Panc1 (cell line): ENCODE measurements at regions not wholly inside any gene's neighbourhood (a gene's known extent, or its start where the extent isn't known, plus 50 kb on each side); places are given as distances from the start of the nearest gene placed in this dataset.

Experiments used
- ATAC-seq: fragments of 200-7000 bp; cut with Tn5 transposase; 2 replicates; pipeline ENCODE4 v1.9.1; 2020; ENCODE audit warnings: mild to moderate bottlenecking, moderate library complexity
- BruUV-seq: library from RNA; stranded (reverse); fragments of 400-500 nt; replicated peaks from 2 replicates; lab custom pipeline; 2021; lab: Mats Ljungman, UMichigan
- CTCF ChIA-PET: fragments of 300-600 bp; sonication (Branson Sonifier 250); formaldehyde crosslinking; loops from one replicate; lab custom pipeline; 2022; ENCODE audit warnings: antibody characterized with exemption; lab: Charles Lee
- POLR2A ChIA-PET: fragments of 300-600 bp; sonication (Branson Sonifier 250); formaldehyde crosslinking; loops from one replicate; lab custom pipeline; 2022; ENCODE audit warnings: antibody characterized with exemption; lab: Charles Lee
- DNase-seq: peaks from one replicate; pipeline ENCODE4 v3.0.0-alpha.2; 2010; ENCODE audit warnings: low read depth, low spot score
- H3K27ac ChIP-seq: 2 replicates; pipeline ENCODE4 v1.5.1; 2011; ENCODE audit warnings: mild to moderate bottlenecking, low read length, inconsistent platforms
- H3K27me3 ChIP-seq: fragments of 200-500 bp; sonication (Bioruptor generic); 2 replicates; pipeline ENCODE4 v1.6.0; 2014; ENCODE audit warnings: low read length, inconsistent platforms; ENCODE audit not compliant: control insufficient read depth, insufficient read depth
- H3K36me3 ChIP-seq: fragments of 200-500 bp; sonication (Bioruptor generic); 2 replicates; pipeline ENCODE4 v1.5.1; 2014; ENCODE audit warnings: inconsistent platforms, mild to moderate bottlenecking, low read length, moderate library complexity; ENCODE audit not compliant: control insufficient read depth, insufficient read depth
- H3K4me1 ChIP-seq: 2 replicates; pipeline ENCODE4 v1.5.1; 2011; ENCODE audit warnings: inconsistent platforms, mild to moderate bottlenecking, low read length, moderate library complexity; ENCODE audit not compliant: control insufficient read depth, insufficient read depth
- H3K4me3 ChIP-seq, 2 experiments: 2 replicates each; pipeline ENCODE4 v1.5.1; 2011 to 2012; ENCODE audit warnings: low read depth in 2 of 2, low read length in 2 of 2, mild to moderate bottlenecking in 2 of 2, inconsistent platforms in 1 of 2, moderate library complexity in 1 of 2
- H3K9me3 ChIP-seq: fragments of 200-500 bp; sonication (Bioruptor generic); 2 replicates; pipeline ENCODE4 v1.5.1; 2014; ENCODE audit warnings: low read depth, mild to moderate bottlenecking, inconsistent platforms, low read length, moderate library complexity; ENCODE audit not compliant: control insufficient read depth, insufficient read depth
- POLR2AphosphoS5 ChIP-seq: IDR thresholded peaks from 2 replicates; pipeline ENCODE4 v1.6.1; 2012; ENCODE audit warnings: mild to moderate bottlenecking, low read depth, low read length, moderate library complexity
- SIN3A ChIP-seq: IDR thresholded peaks from 2 replicates; pipeline ENCODE4 v1.6.1; 2012; ENCODE audit warnings: low read depth, mild to moderate bottlenecking, low read length, moderate library complexity, borderline replicate concordance; ENCODE audit not compliant: insufficient read depth
- TCF7L2 ChIP-seq: IDR thresholded peaks from 2 replicates; pipeline ENCODE4 v1.6.1; 2011; ENCODE audit warnings: mild to moderate bottlenecking, low read depth, low read length, inconsistent platforms
- in situ Hi-C: cut with HindIII; loops from 2 replicates; pipeline ENCODE4 v1.10.0; 2016; ENCODE audit warnings: low sequenced_read_pairs, low pct_unique_long_range_greater_than_20kb
- intact Hi-C: fragments of 100-400 bp; cut with micrococcal nuclease; formaldehyde crosslinking; loops from one replicate; pipeline ENCODE4 v1.10.0; 2022; ENCODE audit not compliant: unreplicated experiment
- TF ChIP-seq, protein P1 (sequence below): fragments of 450-650 bp; IDR thresholded peaks from 2 replicates; pipeline ENCODE4 v1.5.1; 2017; ENCODE audit warnings: mild to moderate bottlenecking
- TF ChIP-seq, protein P2 (sequence below), 2 experiments: IDR thresholded peaks; 2 replicates each; pipeline ENCODE4 v1.6.1; 2011 to 2012; ENCODE audit warnings: low read depth in 2 of 2, control low read depth in 1 of 2, low read length in 1 of 2, mild to moderate bottlenecking in 1 of 2, moderate library complexity in 1 of 2; ENCODE audit not compliant: insufficient read depth in 1 of 2

DNA sequence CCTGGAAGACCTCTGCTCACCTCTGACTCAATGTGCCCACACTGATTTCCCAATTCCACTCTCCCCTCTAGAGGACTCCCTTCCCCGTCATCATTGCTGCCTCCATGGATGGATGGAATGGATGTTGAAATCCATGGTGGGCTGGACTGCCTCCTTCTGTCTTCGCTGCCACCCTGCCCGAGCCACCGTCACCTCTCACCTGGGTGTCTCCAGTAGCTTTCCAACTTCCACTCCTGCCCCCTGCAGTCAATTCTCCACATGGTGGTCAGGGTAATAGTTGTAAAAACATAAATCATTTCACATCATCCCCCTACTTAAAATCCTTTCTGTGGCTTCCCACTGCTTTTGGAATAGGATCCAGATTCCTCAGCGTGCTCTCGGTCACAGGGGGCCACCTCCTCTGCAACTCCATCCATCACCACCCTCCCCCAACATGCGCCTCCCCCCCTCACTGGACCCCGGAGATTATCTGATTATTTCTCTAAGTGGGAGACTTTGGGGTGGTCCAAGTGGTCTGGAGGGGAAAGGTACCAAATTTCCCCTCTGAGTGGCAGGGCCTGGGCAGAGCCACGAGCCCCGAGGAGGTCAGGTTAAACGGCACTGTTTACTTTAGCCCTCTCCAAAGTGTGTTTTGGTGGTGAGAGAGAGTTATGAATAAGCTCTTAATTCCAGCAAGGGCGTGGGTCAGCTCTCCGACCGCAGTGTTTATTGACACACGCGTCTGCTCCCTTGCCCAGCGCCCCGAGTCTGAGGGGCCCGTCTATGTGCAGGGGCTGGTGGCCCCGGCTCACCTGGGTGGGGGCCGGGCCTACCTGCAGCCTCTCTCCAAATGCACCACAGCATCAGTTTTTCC is 313.7 kb downstream of the MN1 start:
- DNase-seq (no peak), ATAC-seq (no peak)
- ChIA-PET POLR2A (no interaction called here), CTCF (no interaction called here)
- no TSS peak for BruUV-seq
- no peak overlapping the region for H3K27ac ChIP-seq
- no peaks in the 10 kb centered on the region for H3K36me3 ChIP-seq
- H3K27me3 ChIP-seq, result no peaks in the 10 kb centered on the region; the same call in 1 of the 2 replicates
- intact Hi-C loops (no loop called here), in situ Hi-C loops (no loop called here)
- H3K4me3 ChIP-seq, result no peak overlapping the region
- no peaks in the 10 kb centered on the region for H3K9me3 ChIP-seq
- TF ChIP-seq, protein P1, sequence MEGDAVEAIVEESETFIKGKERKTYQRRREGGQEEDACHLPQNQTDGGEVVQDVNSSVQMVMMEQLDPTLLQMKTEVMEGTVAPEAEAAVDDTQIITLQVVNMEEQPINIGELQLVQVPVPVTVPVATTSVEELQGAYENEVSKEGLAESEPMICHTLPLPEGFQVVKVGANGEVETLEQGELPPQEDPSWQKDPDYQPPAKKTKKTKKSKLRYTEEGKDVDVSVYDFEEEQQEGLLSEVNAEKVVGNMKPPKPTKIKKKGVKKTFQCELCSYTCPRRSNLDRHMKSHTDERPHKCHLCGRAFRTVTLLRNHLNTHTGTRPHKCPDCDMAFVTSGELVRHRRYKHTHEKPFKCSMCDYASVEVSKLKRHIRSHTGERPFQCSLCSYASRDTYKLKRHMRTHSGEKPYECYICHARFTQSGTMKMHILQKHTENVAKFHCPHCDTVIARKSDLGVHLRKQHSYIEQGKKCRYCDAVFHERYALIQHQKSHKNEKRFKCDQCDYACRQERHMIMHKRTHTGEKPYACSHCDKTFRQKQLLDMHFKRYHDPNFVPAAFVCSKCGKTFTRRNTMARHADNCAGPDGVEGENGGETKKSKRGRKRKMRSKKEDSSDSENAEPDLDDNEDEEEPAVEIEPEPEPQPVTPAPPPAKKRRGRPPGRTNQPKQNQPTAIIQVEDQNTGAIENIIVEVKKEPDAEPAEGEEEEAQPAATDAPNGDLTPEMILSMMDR, result no peak
- no peak for TF ChIP-seq SIN3A
- no peak for TF ChIP-seq POLR2AphosphoS5
- no peak for TF ChIP-seq TCF7L2
- TF ChIP-seq, protein P2, sequence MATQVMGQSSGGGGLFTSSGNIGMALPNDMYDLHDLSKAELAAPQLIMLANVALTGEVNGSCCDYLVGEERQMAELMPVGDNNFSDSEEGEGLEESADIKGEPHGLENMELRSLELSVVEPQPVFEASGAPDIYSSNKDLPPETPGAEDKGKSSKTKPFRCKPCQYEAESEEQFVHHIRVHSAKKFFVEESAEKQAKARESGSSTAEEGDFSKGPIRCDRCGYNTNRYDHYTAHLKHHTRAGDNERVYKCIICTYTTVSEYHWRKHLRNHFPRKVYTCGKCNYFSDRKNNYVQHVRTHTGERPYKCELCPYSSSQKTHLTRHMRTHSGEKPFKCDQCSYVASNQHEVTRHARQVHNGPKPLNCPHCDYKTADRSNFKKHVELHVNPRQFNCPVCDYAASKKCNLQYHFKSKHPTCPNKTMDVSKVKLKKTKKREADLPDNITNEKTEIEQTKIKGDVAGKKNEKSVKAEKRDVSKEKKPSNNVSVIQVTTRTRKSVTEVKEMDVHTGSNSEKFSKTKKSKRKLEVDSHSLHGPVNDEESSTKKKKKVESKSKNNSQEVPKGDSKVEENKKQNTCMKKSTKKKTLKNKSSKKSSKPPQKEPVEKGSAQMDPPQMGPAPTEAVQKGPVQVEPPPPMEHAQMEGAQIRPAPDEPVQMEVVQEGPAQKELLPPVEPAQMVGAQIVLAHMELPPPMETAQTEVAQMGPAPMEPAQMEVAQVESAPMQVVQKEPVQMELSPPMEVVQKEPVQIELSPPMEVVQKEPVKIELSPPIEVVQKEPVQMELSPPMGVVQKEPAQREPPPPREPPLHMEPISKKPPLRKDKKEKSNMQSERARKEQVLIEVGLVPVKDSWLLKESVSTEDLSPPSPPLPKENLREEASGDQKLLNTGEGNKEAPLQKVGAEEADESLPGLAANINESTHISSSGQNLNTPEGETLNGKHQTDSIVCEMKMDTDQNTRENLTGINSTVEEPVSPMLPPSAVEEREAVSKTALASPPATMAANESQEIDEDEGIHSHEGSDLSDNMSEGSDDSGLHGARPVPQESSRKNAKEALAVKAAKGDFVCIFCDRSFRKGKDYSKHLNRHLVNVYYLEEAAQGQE (IDR thresholded peaks at IDR 0.05; ENCODE audit: insufficient read depth in 1 of 2, low read depth in 2 of 2, low read length in 1 of 2), result no peak
- H3K4me1 ChIP-seq, result no peaks in the 10 kb centered on the region

DNA sequence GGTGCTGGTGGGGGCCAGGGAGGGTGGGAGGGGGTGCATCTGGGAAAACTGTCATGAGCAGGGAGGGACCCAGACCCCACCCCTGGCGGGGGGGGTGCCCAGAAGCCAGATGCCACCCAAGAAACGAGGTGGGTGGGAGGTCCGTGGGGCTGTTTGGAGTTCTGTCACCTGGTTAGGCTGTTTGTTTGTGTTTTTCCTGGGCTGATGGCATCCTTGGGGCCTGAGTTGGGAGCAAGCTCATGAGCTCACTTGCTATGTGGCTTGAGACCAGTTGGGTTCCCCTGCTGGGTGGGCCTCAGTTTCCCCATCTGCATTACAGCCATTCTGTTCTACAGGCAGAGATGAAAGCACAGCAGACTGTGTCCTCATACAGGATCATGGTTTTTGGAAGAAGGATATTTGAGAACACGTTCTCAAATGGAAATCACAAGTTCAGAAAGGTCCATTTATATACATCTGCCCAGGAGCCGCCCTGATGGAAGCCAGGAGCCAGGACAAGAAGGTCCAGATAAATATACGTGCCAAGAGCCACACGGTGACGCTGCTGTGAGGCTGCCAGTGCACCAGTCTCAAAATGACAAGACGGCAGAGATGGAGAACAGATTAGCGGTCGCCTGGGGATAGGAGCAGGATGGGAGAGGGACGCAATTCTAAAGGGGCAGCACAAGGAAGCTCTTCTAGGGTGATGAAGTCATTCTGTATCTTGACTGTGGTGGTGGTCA is 312.9 kb downstream of the MN1 start:
- H3K27me3 ChIP-seq, result no peaks in the 10 kb centered on the region; the same call in 1 of the 2 replicates
- no peak overlapping the region for H3K4me3 ChIP-seq
- intact Hi-C loops, result no loop called here
- TF ChIP-seq SIN3A (no peak), TCF7L2 (no peak), POLR2AphosphoS5 (no peak)
- TF ChIP-seq, protein P1, result no peak
- TF ChIP-seq, protein P2 (IDR thresholded peaks at IDR 0.05; ENCODE audit: insufficient read depth in 1 of 2, low read depth in 2 of 2, low read length in 1 of 2), result no peak
- ChIA-PET CTCF (no interaction called here), POLR2A (no interaction called here)
- H3K36me3 ChIP-seq, result no peaks in the 10 kb centered on the region
- no peaks in the 10 kb centered on the region for H3K4me1 ChIP-seq
- in situ Hi-C loops, result no loop called here
- BruUV-seq, result no TSS peak
- H3K9me3 ChIP-seq, result no peaks in the 10 kb centered on the region
- H3K27ac ChIP-seq, result no peak overlapping the region
- DNase-seq (no peak), ATAC-seq (no peak)
